Muscle of back (tissue), 3 donors: ENCODE measurements at regions not wholly inside any gene's neighbourhood (a gene's known extent, or its start where the extent isn't known, plus 50 kb on each side); places are given as distances from the start of the nearest gene placed in this dataset.
"Not testable (repeated sequence)": the region's sequence is repeated elsewhere in the genome, so short reads cannot be mapped to it uniquely, and the experiment has no call there.

Source experiments
- DNase-seq, 3 donors: peaks; one replicate each; pipeline versions ENCODE4 v3.0.0 to v3.0.0-alpha.2; 2013

DNA sequence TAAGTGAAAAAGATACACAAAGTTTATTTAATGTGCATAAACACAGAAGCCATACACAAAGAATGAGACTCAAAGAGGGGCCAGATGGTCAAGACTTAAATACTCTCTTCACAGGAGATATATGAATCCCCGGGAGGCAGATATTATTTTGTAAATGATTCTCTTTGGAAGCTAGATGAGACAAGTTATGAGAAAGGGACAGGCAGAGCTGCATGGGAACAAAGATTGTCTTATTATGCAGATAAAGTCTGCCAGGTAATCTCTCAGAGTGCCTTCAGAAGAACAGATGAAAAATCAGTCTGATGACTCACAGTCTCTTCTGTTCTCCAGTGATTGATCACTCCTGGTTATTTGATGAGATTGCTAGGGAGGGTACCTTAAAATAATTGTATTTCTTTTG, 89.0 kb downstream of the NAF1 start:
- no peak for DNase-seq

DNA sequence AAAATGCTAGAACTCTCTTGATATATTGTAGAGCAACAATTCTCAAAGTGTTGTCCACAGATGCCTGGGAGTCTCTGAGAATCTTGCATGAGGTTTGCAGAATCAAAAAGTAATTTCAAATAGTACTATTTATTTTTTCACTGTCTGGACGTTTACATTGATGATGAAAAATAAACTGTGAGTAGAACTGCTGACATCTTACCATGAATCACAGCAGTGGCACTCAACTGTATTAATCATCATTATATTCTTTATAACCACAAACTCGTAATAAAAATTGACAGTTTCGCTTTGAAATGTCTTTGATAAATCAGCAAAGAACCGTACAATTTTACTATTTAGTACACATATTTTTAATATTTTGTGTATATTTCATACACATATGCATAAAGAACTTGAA, 94.5 kb downstream of the NAF1 start:
- no peak for DNase-seq

DNA sequence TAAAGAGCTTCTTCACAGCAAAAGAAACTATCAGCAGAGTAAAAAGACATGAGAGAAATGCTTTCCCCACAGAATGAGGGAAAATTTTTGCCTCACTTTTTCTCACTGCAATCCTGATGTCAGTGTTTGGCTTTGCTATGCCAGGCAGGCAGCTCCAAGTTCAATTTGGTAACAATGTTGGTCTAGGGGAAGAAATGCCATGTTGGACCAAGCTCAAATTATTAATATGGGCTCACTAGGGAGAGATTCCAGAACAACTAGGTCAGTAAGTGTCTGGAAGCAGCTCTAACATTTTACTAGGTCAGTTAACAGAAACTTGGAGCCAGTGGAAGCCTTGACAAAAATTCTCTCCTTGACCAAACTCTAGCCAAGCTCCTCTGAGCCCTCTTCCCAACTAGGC, 95.4 kb downstream of the NAF1 start:
- peak in 1 of 3 donors; percentile 7 for DNase-seq

DNA sequence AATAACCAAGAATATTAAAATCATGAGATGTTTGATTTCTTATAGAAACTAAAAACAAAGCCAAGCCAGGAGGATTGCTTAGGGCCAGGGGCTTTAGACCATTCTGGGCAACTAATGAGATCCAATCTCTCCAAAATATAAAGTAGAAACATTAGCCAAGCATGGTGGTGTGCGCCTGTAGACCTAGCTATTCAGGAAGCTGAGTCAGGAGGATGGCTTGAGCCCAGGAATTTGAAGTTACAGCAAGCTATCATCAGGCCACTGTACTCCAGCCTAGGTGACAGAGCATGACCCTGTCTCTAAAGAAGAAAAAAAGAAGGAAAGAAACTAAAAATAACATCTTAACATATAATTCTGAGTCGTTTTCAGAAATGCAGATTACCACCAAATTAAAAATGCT, 96.7 kb downstream of the NAF1 start:
- DNase-seq, result no peak

DNA sequence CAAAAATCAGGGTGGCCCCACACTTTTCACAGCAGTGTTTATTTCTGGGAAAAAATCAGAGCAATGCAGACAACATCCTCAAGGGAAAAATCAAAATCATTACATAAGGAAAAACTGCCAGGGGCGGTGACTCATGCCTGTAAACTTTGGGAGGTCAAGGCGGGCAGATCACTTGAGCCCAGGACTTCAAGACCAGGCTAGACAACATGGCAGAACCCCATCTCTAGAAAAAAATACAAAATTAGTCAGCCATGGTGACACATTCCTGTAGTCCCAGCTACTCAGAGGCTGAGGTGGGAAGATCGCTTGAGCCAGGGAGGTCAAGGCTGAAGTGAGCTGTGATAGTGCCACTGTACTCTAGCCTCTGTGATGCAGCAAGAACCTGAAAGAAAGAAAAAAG, 102.8 kb downstream of the NAF1 start:
- DNase-seq, result no peak

DNA sequence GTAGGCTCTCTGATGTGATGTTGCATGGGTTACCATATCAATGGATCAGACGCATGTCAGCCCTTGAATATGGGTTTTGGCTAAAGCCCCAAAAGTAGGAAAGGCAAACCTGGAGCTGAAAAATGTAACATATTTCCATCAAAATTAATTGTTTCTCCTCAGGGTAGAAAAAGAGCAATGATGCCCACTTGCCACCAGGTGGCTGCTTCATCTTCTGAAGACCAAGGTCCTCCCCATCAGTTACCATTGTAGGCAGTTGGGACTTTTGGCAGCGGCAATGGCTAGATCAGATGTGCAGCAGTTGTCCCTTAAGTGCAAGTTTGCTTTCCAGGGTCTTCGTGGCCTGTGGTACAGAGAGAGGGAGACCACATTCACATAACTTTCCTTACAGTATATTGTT, 118.2 kb downstream of the NAF1 start:
- no peak for DNase-seq

DNA sequence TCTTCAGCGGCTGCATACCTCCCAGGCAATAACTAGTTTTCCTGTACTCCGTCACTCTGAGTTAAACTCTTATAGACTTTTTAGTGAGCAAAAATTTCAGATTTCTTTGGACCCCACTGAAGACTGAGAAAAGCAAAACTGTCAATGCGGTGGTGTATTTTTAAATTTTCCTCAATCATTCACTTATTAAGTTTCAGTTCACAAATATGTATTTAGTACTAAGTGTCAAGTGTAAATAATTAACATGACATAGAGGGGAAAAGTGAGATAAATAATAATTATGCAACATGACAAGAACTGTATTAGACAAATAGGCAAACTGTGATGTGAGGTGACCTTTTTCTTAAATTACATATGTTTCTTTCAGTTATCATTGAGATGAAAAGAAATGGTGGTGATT, 124.4 kb downstream of the NAF1 start:
- DNase-seq, result no peak

DNA sequence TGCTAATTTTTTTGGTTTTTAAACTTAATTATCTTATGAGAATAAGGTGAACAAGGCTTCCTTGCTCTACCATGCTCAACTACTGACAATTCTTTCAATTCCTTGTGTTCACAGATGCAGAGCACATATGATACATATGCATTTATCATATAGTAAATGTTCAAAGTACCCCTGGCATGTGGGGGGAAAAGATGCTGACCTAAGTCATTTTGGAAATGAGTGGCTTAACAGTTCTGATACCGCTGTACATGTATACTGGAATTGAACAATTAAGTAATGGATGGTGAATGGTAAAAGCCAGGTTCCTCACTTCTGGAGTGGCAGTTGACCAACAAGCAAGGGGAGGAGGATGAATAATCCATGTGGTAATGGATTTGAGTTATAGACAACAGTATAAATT, 149.6 kb downstream of the NAF1 start:
- DNase-seq, result no peak

DNA sequence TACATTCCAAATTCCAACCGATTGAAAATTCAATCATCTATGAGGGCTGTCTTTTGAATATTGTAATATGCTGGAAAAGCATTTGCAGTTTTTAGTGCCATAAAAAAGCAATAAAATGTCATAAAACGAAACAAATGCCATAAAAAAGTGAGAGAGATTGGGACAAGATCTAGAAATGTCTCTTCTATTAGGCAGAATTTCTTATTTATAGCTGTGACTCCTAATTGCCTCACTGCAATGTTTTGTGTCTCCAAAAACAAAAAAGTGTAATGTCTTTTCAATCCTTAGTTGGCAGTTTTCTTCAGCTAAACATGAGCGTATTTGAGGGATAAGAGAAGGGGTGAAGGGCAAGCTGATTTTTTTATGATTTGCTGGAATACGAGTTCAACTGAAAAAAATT, 153.9 kb downstream of the NAF1 start:
- DNase-seq, result peak in 1 of 3 donors; percentile 11

DNA sequence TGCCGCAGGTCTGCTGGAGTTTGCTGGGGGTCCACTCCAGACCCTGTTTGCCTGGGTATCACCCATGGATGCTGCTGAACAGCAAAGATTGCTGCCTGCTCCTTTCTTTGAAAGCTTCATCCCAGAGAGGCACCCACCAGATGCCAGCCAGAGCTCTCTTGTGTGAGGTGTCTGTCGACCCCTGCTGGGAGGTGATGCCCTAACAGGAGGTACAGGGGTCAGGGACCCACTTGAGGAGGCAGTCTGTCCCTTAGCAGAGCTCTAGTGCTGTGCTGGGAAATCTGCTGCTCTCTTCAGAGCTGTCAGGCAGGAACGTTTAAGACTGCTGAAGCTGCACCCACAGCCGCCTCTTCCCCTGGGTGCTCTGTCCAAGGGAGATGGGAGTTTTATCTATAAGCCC, 162.7 kb downstream of the NAF1 start:
- DNase-seq, result no peak

DNA sequence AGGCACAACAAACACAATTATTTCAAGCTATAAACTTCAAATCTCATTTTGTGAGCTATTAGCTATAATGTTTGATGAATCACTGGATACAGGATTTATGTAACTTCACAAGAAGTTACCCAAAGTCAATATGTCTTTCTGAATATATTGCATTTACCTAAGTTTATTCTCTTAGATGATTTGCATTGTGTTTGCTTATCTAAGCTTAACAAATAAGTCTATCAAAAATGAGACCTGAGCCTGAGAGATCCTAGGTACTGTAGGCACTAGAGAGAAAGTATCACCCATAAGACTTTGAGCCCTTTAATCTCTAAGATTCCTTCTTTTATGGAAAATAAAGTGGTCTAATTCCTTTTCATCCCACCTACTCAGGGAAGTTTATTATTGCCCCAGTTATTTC, 178.2 kb downstream of the NAF1 start:
- no peak for DNase-seq

DNA sequence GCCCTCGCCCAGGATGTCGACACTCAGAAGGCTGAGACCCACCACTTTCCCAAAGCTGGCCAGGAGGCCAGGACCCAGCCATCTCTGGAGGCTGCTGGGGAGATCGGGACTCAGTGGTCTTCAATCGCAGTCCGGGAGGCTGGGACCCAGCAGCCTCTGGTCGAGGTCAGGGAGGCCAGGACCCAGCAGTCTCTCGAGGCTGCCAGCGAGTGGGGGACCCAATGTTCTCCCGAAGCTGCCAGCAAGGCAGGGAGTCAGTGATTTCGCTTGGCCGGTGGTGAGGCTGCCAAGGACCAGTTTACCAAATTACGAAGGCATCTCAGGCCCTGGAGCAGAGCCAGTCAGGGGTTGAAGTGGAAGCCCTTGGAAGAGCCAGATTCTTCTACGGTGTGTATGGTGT, 181.6 kb downstream of the NAF1 start:
- DNase-seq, result no peak

DNA sequence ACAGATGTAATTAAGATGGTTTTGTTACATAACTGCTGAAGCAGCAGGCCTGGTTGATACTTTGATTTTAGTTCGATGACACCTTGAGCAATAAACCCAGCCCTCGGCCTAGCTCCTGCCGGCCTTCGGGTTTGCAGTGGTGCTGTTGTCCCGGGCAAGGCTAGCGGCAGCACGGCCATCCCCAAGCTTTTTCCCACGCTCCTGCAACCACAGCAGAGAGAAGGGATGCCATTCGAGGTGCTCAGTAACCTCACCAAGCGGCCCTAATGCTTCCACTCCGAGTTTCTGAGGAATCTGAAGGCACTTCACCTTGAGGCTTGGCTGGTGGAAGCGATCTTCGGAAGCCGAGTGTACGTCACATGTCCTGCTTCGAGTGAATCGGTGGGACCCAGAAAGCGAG, 182.1 kb downstream of the NAF1 start:
- no peak for DNase-seq

DNA sequence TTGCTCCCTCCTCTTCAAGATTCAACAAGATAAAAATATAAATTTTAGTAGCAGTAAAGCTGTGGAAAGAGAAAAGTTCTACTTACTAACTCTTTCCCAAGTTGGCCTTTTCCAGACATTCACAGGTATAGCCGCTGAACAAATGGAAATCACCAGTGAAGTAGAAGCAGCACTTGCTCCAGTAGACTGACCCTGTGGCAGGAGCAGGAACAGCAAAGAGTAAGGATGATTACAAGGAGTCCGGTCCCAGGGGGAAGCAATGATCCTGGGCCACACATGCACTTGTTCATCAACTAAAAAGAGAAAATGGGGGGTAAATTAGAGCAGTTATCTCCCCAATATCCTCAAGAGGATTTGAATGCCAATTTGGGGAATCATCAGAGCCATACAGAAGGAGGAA, 184.9 kb downstream of the NAF1 start:
- no peak for DNase-seq

DNA sequence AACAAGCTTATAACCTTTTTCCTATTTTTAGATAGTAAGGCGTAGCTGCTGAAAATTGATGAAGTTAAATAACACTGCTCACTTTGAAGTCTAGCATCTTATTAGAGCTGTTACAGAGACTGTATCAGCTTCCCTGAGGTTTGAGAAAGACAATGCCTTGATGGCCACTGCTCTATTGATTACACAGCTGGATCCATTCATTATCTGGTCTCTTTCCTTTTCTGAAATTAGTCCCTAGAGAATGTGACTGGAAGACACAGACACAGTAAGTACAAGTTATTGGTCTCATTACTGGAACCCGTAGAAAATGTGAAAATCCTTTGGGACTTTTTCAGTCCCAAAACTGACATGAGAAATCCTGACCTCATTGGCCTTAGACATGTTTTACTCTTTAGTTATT, 188.3 kb downstream of the NAF1 start:
- no peak for DNase-seq

DNA sequence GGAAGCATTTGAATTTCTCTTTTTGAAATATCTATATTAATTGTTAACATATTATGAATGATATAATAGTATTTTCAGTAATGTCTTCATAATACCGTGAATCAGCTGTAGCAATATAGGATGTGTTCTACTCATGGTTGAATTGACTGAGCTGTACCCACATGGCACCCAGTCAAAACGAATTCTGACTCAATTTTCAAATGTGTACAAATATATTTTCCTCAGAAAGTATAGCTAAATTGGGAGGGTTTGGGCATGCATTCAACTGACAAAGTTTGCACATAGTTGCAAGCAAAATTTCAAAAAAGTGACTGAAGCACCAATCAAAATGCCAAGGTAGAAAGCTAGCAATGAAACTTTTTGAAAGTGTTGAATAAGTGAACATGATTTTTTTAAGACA, 188.9 kb downstream of the NAF1 start:
- DNase-seq, result no peak

DNA sequence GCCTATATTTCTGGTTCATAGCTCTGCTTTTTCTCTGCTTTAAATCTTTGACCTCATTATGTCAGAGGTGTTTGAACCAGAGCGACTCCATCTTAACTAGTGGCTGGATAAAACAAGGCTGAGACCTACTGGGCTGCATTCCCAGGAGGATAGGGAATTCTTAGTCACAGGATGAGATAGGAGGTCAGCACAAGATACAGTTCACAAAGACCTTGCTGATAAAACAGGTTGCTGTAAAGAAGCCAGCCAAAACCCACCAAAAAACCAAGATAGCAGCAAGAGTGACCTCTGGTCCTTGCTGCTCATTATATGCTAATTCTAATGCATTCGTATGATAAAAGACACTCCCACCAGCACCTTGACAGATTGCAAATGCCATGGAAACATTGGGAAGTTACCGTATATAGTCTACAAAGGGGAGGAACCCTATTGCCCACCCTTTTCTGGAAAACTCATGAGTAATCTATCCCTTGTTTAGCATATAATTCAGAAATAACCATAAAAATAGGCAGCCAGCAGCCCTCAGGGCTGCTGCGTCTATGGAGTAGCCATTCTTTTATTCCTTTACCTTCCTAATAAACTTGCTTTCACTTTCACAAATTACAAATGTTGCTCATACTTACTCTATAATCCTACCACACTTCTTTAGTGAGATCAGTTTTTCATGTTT, 193.9 kb downstream of the NAF1 start:
- no peak for DNase-seq

DNA sequence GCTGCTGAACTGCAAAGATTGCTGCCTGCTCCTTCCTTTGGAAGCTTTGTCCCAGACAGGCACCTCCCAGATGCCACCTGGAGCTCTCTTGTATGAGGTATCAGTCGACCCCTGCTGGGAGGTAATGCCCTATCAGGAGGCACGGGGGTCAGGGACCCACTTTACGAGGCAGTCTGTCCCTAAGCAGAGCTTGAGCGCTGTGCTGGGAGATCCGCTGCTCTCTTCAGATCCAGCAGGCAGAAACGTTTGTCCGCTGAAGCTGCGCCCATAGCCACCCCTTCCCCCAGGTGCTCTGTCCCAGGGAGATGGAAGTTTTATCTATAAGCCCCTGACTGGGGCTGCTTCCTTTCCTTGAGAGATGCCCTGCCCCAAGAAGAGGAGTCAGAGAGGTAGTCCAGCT, 197.5 kb downstream of the NAF1 start:
- no peak for DNase-seq

DNA sequence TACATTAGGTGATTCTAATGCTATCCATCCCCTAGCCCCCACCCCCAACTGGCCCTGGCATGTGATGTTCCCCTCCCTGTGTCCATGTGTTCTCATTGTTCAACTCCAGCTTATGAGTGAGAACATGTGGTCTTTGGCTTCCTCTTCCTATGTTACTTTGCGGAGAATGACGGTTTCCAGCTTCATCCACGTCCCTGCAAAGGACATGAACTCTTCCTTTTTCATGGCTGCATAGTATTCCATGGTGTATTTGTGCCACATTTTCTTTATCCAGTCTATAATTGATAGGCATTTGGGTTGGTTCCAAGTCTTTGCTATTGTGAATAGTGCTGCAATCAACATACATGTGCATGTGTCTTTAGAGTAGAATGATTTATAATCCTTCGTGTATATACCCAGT, 200.7 kb downstream of the NAF1 start:
- not testable (repeated sequence) for DNase-seq

DNA sequence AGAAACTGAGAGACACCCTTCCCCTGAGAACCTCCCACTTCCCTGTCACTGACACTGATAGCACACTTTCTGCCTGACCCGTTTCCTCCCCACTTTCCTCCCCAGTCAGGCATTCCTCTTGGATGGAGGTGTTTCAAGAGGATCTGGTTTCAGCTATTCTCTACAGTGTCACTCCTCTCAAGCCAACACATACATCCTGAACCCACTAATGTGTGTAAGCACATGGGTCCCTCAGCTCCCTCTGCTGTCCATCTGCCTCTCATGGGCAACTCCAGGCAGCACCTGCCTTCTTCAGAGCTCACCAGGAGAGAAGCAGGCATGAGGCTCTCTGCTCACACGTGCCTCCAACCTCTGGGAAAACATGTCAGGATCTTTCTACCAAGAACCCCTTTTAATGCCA, 207.6 kb downstream of the NAF1 start:
- no peak for DNase-seq

DNA sequence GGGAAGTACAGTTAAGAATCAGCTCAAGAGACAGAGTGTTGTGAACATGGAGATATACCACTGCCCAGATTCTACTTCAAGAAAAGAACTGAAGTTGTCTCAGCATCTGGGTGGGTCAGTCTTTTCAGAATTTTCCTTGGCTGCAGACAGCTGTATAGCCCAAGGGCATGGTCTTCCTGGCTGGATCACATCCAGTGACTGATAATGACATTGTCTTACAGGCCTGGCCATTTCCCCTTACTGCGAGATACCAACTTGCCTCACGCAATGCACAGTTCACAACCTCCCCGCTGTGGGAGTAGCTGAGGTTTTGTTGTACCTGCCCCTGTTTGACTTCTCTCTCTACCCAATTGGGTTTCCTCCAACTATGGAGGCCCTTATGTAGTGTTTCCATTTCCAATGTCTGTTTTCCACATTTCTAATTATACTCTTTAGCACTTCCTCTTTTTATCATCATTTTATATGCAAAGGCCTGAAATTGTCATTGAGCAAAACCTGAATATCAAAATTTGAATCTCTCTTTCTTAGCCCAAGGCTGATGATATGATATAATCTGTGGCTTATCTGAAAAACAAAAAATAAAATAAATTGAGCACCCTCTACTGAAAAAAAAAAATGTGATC, 209.1 kb downstream of the NAF1 start:
- DNase-seq, result no peak

DNA sequence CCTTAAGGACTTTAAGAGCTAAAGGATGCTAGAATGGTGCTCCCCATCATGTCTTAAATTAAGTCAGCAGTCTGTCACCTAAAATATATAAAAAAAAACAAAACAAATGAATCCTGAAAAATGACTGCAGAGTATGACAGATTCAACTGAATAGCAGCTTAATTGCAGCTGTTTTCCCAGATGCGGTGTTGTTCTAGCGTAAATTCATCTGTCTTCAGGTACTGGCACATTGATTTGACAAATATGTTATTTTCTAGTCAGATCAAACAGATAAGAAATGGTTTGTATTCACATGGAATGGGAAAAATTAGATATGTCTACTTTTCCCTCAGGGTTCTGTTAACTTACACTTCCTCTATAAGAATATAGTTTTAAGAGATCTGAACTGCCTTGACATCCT, 211.7 kb downstream of the NAF1 start:
- DNase-seq, result no peak

DNA sequence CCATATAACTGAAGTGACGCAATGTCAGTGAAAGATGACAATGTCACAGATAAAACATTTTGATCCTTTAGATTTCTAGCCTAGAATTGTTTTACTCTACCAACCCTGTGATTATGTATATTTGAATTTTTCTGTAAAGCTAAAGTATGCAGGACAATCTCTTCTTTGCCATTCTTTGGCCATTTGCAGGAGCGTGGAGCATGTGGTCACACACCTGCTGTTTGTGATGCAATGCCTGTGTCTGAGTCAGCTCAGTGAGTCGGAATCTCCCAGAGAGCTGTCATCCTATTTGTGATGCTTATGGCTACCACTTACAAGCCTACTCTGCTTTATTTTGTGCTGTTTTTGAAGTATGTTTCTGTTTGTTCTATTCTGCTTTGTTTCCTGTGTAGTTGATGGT, 214.5 kb downstream of the NAF1 start:
- DNase-seq, result no peak

DNA sequence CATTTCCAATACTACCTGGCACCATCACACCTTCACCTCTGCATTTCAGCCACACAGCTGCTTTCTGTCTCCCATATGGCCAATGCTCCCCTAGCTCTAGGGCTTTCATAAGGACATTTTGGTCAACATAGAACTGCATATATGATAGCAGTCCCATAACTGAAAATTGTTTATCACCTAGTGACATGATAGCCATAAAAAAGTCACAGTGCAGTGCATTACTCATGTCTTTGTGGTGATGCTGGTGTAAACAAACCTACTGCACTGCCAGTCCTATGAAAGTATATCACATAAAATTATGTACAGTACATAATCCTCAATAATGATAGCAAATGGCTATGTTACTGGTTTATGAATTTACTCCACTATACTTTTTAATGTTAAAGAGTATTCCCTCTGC, 221.0 kb downstream of the NAF1 start:
- DNase-seq, result no peak
